HPDE6-E6E7 (cell line): ENCODE measurements at regions not wholly inside any gene's neighbourhood (a gene's known extent, or its start where the extent isn't known, plus 50 kb on each side); places are given as distances from the start of the nearest gene placed in this dataset.

Source experiments
- DNase-seq: peaks from one replicate; pipeline ENCODE4 v3.0.0; 2011; ENCODE audit warnings: missing footprints; ENCODE audit errors: extremely low spot score

- DNase-seq = no peak
Observed at GRCh38 chr15:81869161-81869954, 176.5 kb downstream of the MEX3B start.

GRCh38 chr15:81865850-81866537 is 179.8 kb downstream of the MEX3B start:
- no peak for DNase-seq

DNA sequence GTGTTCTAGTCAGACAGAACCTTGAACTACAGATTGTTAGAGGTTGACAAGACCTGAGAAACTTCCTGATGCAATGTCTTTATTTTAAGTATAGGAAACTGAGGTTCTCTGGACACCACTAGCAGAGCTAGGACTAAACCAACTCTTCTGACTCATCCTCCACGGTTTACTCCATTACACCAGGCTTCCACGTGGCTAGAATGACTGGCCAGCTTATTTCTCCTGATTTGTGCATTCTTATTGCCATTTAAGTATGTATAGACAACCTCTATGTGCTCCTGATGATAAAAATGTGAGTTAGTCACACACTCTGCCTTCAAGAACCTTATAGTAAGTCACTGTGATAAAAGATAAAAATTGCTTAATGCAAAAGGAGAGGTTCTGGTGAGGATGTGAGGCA is 182.7 kb downstream of the MEX3B start:
- DNase-seq = no peak

GRCh38 chr15:81859737-81860516 is 185.9 kb downstream of the MEX3B start:
- no peak for DNase-seq

DNA sequence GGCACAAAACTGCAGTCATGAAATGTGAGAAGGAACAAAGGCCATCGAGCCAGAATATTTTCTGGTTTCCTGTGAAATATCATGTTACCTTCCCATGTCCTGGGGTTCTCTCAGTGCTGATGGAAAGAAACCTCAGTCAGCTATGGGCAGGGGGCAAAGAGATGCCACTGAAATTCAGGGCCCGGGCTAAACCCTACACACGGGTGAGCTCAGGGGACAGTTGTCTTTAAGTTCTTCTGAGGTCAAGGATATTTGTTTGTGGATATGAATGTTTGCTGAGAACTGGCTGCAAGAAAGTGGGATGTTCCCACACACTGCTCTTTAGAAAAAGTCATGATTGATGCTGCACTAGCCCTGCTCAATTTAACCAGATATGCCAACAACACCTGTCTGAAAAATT is 187.2 kb downstream of the MEX3B start:
- DNase-seq = no peak

DNA sequence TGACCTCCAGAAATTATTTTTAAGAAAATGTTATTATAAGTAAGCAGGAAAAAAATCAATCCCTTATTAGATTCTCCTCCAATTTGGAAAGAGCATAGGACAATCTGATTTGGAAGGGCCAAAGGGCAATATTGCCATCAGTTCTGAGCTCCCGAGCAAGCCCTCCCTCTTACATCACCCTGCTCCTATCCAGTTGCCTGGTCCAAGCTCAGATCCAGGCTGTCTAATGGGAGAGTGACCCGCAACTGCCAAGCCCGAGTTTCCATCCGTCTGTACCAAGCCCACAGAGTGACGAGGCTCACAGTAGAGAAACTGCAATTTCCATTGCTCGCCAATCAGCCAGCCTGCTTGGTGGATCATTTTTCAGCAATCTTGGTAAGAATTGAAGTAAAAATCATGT is 187.7 kb downstream of the MEX3B start:
- no peak for DNase-seq

- no peak for DNase-seq
Observed at GRCh38 chr15:81856634-81857026, 189.2 kb downstream of the MEX3B start.

DNA sequence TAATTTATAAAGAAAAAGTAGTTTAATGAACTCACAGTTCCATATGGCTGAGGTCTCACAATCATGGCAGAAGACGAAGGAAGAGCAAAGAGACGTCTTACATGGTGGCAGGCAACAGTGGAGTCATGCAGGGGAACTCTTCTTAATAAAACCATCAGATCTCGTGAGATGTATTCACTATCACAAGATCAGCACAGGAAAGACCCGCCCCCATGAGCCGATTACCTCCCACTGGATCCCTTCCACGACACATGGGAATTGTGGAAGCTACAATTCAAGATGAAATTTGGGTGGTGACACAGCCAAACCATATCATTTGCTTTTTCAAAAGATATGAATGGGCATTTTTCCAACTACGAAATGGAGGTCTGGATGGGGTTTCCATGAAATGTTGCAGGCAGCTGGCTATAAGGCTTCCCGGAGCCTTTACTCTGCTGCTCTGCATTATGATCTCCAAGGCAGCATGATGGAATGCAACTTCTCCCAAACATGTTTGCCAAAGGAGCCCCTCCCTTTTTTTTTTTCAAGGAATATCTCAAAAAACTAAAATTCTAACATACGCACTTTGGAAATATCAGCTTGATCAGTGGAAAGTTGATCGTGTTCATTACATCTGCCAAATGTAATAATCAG is 189.7 kb downstream of the MEX3B start:
- no peak for DNase-seq

- no peak for DNase-seq
Observed at GRCh38 chr15:81853150-81853748, 192.6 kb downstream of the MEX3B start.

- no peak for DNase-seq
Observed at GRCh38 chr15:81852411-81853149, 193.2 kb downstream of the MEX3B start.

DNA sequence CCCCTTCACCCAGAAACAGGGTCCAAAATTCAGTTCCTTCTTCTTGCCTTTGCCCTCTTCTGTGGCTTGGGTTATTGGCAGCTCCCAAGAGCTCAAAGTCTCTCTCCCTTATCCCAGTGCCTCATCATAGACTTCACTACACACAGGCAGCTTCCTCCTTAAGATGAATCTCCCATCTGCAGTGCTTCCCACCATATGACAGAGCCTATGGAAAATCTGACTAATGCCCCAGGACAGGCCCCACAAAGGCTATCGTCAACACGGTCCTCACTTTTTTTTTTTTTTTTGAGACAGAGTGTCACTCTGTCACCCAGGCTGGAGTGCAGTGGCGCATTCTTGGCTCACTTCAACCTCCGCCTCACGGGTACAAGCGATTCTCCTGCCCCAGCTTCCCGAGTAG is 194.1 kb downstream of the MEX3B start:
- DNase-seq = no peak

GRCh38 chr15:81851325-81851724 is 194.5 kb downstream of the MEX3B start:
- DNase-seq = no peak

- no peak for DNase-seq
Observed at GRCh38 chr15:81849289-81849688, 196.5 kb downstream of the MEX3B start.

GRCh38 chr15:81848701-81849100 is 197.1 kb downstream of the MEX3B start:
- DNase-seq = no peak

- DNase-seq = no peak
Observed at GRCh38 chr15:81843757-81844407, 201.9 kb downstream of the MEX3B start.

DNA sequence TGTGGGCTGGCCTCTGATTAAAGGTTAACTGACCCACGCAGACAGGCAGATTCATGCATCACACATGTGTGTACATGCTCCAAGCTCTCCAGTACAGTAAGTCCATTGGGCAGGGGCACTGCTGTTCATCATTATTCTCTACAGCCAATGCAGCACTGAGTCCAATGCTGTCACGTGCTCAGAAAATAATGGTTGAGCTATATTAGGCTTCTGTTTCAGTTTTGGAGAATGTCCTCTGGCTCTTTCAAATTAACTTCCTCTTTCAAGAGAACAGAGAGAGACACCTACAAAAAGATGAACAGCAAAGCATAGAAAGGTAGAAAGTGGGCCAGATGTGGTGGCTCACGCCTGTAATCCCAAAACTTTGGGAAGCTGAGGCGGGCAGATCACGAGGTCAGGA is 202.6 kb downstream of the MEX3B start:
- no peak for DNase-seq

DNA sequence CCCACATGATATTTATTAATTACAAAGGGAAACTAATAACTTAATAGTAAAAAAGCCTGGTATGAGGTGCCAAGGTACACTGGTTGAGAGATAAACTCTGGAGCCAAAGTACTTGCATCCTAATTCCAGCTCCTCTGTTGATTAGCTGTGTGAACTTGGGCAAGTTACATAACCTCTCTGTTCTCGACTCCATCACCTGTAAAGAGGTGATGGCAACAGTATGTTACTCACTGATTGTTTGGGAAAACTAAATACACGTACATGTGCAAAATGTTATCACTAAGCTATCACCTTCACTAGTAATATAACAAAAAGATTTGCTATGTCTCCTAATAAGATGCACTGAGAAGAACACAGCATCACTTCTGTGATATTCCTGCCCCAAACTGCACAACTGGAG is 206.4 kb downstream of the MEX3B start:
- no peak for DNase-seq

DNA sequence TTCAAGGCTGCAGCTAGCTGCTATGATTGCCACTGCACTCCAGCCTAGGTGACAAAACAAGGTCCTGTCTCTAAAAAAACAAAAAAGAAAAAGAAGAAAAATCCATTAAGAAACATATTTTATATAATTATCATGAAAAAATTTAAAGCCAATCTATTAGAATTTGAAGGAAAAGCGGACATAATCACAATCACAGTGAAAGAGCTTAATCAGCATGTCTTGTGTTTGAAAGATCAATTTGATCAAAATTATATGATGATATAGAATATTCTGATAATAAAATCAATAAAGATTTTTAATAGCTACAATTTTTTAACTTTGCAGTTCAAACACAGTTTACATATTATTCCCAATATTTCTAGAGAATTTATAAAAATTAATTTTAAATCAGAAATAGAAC is 210.1 kb downstream of the MEX3B start:
- DNase-seq = no peak

DNA sequence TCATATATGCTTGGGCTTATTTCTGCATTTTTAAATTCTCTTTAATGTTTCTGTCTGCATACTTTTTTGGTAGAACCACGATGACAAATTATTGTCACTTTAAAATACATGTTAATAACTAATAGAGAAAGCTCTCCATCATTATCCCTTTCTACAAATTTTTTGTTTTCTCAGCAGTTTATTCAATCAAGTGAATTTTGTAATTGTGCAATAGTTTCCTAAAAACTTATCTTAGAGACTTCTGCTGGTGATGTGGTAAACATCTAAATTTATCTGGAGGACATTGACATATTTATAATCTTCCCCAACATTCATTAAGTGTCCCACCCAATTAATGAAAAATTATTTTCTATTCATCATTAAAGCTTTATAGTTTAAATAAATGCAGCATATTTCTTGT is 215.3 kb downstream of the MEX3B start:
- no peak for DNase-seq

GRCh38 chr15:81829918-81830317 is 215.9 kb downstream of the MEX3B start:
- no peak for DNase-seq

- DNase-seq = no peak
Observed at GRCh38 chr15:81828135-81828534, 217.7 kb downstream of the MEX3B start.
